HEK293 (cell line): ENCODE measurements at regions not wholly inside any gene's neighbourhood (a gene's known extent, or its start where the extent isn't known, plus 50 kb on each side); places are given as distances from the start of the nearest gene placed in this dataset.

ENCODE experiments used
- CTCF ChIA-PET: fragments of 350-600 bp; formaldehyde crosslinking; extraction: SDS; loops from one replicate; lab custom pipeline; 2021; ENCODE audit warnings: antibody characterized with exemption; lab: Yijun Ruan, JAX
- POLR2A ChIA-PET: fragments of 300-600 bp; formaldehyde crosslinking; extraction: SDS; loops from one replicate; lab custom pipeline; 2020; ENCODE audit warnings: antibody characterized with exemption, inconsistent platforms; lab: Yijun Ruan, JAX
- H3K27ac ChIP-seq: fragments of 200-500 bp; sonication (Bioruptor generic); 2 replicates; pipeline ENCODE4 v1.5.1; 2014; ENCODE audit warnings: low read depth, low read length, control low read depth, inconsistent platforms; ENCODE audit errors: extremely low read depth
- H3K36me3 ChIP-seq, 2 experiments: fragments of 200-500 bp in 1 of 2; sonication (Bioruptor generic) in 1 of 2; 1 replicate in 1 of 2; 2 replicates in 1 of 2; pipeline ENCODE4 v1.5.1; 2014 to 2017; ENCODE audit warnings: inconsistent platforms in 2 of 2, low read length in 2 of 2; ENCODE audit not compliant: control insufficient read depth in 2 of 2, insufficient read depth in 1 of 2
- H3K4me1 ChIP-seq: fragments of 200-500 bp; sonication (Bioruptor generic); 2 replicates; pipeline ENCODE4 v1.5.1; 2014; ENCODE audit warnings: mild to moderate bottlenecking, low read length, inconsistent platforms; ENCODE audit not compliant: control insufficient read depth, insufficient read depth
- H3K4me3 ChIP-seq: 2 replicates; pipeline ENCODE4 v1.5.1; 2011; ENCODE audit warnings: low read depth, mild to moderate bottlenecking, control low read depth, low read length, moderate library complexity
- H3K9me3 ChIP-seq: fragments of 200-500 bp; sonication (Bioruptor generic); 2 replicates; pipeline ENCODE4 v1.5.1; 2014; ENCODE audit warnings: low read depth, low read length, inconsistent platforms; ENCODE audit not compliant: control insufficient read depth, insufficient read depth
- HOXD13 ChIP-seq: sonication (generic); formaldehyde crosslinking; IDR thresholded peaks from 2 replicates; pipeline ENCODE4 v1.8.0; 2022; ENCODE audit warnings: missing genetic modification reagents, borderline replicate concordance
- KLF10 ChIP-seq: fragments of 450-650 bp; IDR thresholded peaks from 2 replicates; pipeline ENCODE4 v1.5.1; 2018; ENCODE audit warnings: missing biosample characterization, mild to moderate bottlenecking, missing genetic modification characterization
- OSR2 ChIP-seq: fragments of 450-650 bp; formaldehyde crosslinking; IDR thresholded peaks from 2 replicates; pipeline ENCODE4 v1.5.1; 2016; ENCODE audit warnings: missing biosample characterization, missing genetic modification characterization
- RBAK ChIP-seq: fragments of 450-650 bp; formaldehyde crosslinking; IDR thresholded peaks from 2 replicates; pipeline ENCODE4 v1.5.1; 2016; ENCODE audit warnings: missing biosample characterization, missing genetic modification characterization
- ZFHX2 ChIP-seq: fragments of 450-650 bp; formaldehyde crosslinking; conservative IDR thresholded peaks from 2 replicates; pipeline ENCODE4 v1.5.1; 2016; ENCODE audit warnings: missing biosample characterization, missing genetic modification characterization
- ZNF16 ChIP-seq: fragments of 450-650 bp; formaldehyde crosslinking; IDR thresholded peaks from 2 replicates; pipeline ENCODE4 v1.5.1; 2016; ENCODE audit warnings: low read depth, missing biosample characterization, missing genetic modification characterization
- ZNF214 ChIP-seq: fragments of 450-650 bp; formaldehyde crosslinking; IDR thresholded peaks from 2 replicates; pipeline ENCODE4 v1.5.1; 2017; ENCODE audit warnings: missing biosample characterization, mild to moderate bottlenecking, missing genetic modification characterization, borderline replicate concordance
- ZNF266 ChIP-seq: fragments of 450-650 bp; formaldehyde crosslinking; IDR thresholded peaks from 2 replicates; pipeline ENCODE4 v1.5.1; 2016; ENCODE audit warnings: missing biosample characterization, missing genetic modification characterization, low read depth
- ZNF404 ChIP-seq: fragments of 450-650 bp; formaldehyde crosslinking; IDR thresholded peaks from 2 replicates; pipeline ENCODE4 v1.5.1; 2017; ENCODE audit warnings: missing biosample characterization, missing genetic modification characterization
- ZNF416 ChIP-seq: fragments of 450-650 bp; formaldehyde crosslinking; IDR thresholded peaks from 2 replicates; pipeline ENCODE4 v1.5.1; 2016; ENCODE audit warnings: missing biosample characterization, missing genetic modification characterization
- ZNF426 ChIP-seq: fragments of 450-650 bp; formaldehyde crosslinking; IDR thresholded peaks from 2 replicates; pipeline ENCODE4 v1.5.1; 2017; ENCODE audit warnings: missing biosample characterization, missing genetic modification characterization, mild to moderate bottlenecking, inconsistent platforms, moderate library complexity
- ZNF48 ChIP-seq: fragments of 450-650 bp; formaldehyde crosslinking; IDR thresholded peaks from 2 replicates; pipeline ENCODE4 v1.5.1; 2016; ENCODE audit warnings: missing biosample characterization, missing genetic modification characterization
- ZNF544 ChIP-seq: fragments of 450-650 bp; formaldehyde crosslinking; IDR thresholded peaks from 2 replicates; pipeline ENCODE4 v1.5.0; 2017; ENCODE audit warnings: missing biosample characterization, missing genetic modification characterization
- ZNF600 ChIP-seq: fragments of 450-650 bp; formaldehyde crosslinking; IDR thresholded peaks from 2 replicates; pipeline ENCODE4 v1.5.1; 2016; ENCODE audit warnings: missing biosample characterization, missing genetic modification characterization
- ZNF654 ChIP-seq: fragments of 450-650 bp; formaldehyde crosslinking; IDR thresholded peaks from 2 replicates; pipeline ENCODE4 v1.5.1; 2016; ENCODE audit warnings: low read depth, missing biosample characterization, missing genetic modification characterization
- ZNF768 ChIP-seq: fragments of 450-650 bp; formaldehyde crosslinking; IDR thresholded peaks from 2 replicates; pipeline ENCODE4 v1.5.1; 2018; ENCODE audit warnings: missing biosample characterization, mild to moderate bottlenecking, missing genetic modification characterization
- TF ChIP-seq, protein P1 (sequence below): fragments of 450-650 bp; formaldehyde crosslinking; IDR thresholded peaks from 2 replicates; pipeline ENCODE4 v1.5.1; 2016; ENCODE audit warnings: missing biosample characterization, missing genetic modification characterization
- TF ChIP-seq, protein P2 (sequence below): fragments of 450-650 bp; formaldehyde crosslinking; IDR thresholded peaks from 2 replicates; pipeline ENCODE4 v1.5.1; 2016; ENCODE audit warnings: missing biosample characterization, missing genetic modification characterization
- TF ChIP-seq, protein P3 (sequence below): fragments of 450-650 bp; formaldehyde crosslinking; IDR thresholded peaks from 2 replicates; pipeline ENCODE4 v1.5.1; 2016; ENCODE audit warnings: missing biosample characterization, missing genetic modification characterization
- TF ChIP-seq, protein P4 (sequence below): fragments of 450-650 bp; formaldehyde crosslinking; IDR thresholded peaks from 2 replicates; pipeline ENCODE4 v1.5.1; 2017; ENCODE audit warnings: missing biosample characterization, missing genetic modification characterization
- TF ChIP-seq, protein P5 (sequence below): fragments of 450-650 bp; formaldehyde crosslinking; IDR thresholded peaks from 2 replicates; pipeline ENCODE4 v1.5.1; 2016; ENCODE audit warnings: missing biosample characterization, missing genetic modification characterization
- TF ChIP-seq, protein P6 (sequence below): fragments of 450-650 bp; formaldehyde crosslinking; IDR thresholded peaks from 2 replicates; pipeline ENCODE4; 2016; ENCODE audit warnings: missing biosample characterization, missing genetic modification characterization

DNA sequence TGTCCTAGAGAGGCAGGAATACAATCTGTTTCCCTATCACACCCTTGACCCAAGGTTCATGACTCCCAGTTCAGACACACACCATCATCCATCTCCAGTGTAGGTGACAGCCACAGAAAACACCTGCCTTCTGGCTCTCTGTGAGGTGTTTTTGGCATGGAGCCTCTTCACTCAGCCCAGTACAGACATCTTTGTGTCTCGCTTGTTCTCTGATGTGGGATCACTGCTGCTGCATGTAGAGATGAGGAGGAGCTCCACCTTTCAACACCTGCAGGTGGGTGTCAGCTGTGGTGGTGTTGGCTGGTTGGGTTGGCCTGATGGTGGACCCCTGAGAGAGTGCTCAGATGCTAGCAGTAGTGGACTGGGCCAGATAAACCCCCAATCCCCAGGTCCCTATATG is 916.7 kb upstream of the B3GALT2 start (continued):
- TF ChIP-seq, protein P1, sequence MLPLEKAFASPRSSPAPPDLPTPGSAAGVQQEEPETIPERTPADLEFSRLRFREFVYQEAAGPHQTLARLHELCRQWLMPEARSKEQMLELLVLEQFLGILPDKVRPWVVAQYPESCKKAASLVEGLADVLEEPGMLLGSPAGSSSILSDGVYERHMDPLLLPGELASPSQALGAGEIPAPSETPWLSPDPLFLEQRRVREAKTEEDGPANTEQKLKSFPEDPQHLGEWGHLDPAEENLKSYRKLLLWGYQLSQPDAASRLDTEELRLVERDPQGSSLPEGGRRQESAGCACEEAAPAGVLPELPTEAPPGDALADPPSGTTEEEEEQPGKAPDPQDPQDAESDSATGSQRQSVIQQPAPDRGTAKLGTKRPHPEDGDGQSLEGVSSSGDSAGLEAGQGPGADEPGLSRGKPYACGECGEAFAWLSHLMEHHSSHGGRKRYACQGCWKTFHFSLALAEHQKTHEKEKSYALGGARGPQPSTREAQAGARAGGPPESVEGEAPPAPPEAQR (tag by site-specific recombination), result no peak
- TF ChIP-seq, protein P2, sequence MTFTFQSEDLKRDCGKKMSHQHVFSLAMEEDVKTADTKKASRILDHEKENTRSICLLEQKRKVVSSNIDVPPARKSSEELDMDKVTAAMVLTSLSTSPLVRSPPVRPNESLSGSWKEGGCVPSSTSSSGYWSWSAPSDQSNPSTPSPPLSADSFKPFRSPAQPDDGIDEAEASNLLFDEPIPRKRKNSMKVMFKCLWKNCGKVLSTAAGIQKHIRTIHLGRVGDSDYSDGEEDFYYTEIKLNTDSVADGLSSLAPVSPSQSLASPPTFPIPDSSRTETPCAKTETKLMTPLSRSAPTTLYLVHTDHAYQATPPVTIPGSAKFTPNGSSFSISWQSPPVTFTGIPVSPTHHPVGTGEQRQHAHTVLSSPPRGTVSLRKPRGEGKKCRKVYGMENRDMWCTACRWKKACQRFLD (tag by site-specific recombination), result no peak
- no peak for TF ChIP-seq ZNF768 (tag by site-specific recombination)

DNA sequence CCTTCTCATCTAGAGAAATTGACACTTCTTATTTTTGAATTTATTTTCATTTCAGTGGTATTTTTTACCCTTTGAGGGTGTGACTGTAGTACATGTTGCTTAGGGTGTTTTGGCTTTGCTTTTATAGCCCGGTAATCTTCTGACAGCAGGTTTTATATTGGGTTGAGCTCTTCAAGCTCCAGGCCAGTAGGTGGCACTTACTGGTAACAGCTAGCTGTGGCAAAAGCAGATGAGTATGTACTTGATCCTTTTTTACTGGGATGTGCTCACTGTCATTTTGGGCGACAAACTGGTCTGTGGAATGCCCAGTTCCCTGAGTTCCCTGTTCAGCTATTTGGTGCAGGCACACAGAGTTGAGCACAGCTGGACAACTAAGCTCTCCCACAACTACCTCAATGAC is 916.2 kb upstream of the B3GALT2 start:
- no peaks in the 10 kb centered on the region for H3K36me3 ChIP-seq
- CTCF ChIA-PET, result no interaction called here
- no peak overlapping the region for H3K27ac ChIP-seq
- no peak overlapping the region for H3K4me3 ChIP-seq
- no peaks in the 10 kb centered on the region for H3K9me3 ChIP-seq
- POLR2A ChIA-PET, result no interaction called here
- TF ChIP-seq KLF10 (no peak), ZFHX2 (tag by site-specific recombination) (no peak), ZNF416 (tag by site-specific recombination) (no peak), ZNF48 (tag by site-specific recombination) (no peak)
- TF ChIP-seq, protein P3, sequence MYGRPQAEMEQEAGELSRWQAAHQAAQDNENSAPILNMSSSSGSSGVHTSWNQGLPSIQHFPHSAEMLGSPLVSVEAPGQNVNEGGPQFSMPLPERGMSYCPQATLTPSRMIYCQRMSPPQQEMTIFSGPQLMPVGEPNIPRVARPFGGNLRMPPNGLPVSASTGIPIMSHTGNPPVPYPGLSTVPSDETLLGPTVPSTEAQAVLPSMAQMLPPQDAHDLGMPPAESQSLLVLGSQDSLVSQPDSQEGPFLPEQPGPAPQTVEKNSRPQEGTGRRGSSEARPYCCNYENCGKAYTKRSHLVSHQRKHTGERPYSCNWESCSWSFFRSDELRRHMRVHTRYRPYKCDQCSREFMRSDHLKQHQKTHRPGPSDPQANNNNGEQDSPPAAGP, result no peak
- H3K4me1 ChIP-seq, result no peaks in the 10 kb centered on the region

DNA sequence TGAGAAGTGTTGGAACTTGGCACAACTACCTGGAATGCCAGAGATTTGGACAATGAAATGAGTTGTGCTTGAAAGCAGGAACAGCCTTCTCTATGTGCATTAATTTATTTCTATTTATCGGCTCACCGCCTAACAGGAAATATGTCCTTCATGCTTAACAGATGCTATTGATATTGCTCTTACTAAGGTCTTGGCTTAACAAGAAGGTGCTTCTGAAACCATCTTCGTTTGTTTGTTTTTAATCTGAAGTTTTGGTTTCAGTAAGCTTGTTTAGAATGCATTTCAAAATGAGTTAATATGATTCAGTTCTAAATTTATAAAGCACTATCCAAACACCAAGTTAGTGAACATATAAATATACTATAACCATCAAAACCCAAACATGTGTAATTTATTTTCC is 898.3 kb upstream of the B3GALT2 start:
- Histone ChIP-seq H3K4me1 (no peaks in the 10 kb centered on the region), H3K27ac (no peak overlapping the region), H3K9me3 (no peaks in the 10 kb centered on the region), H3K36me3 (no peaks in the 10 kb centered on the region), H3K4me3 (no peak overlapping the region)
- CTCF ChIA-PET, result no interaction called here
- POLR2A ChIA-PET, result no interaction called here
- TF ChIP-seq ZNF16 (tag by site-specific recombination), result no peak
- TF ChIP-seq ZNF214 (tag by site-specific recombination), result no peak
- no peak for TF ChIP-seq ZNF544 (tag by site-specific recombination)
- no peak for TF ChIP-seq OSR2 (tag by site-specific recombination)
- TF ChIP-seq ZNF600, result no peak
- TF ChIP-seq, protein P4, sequence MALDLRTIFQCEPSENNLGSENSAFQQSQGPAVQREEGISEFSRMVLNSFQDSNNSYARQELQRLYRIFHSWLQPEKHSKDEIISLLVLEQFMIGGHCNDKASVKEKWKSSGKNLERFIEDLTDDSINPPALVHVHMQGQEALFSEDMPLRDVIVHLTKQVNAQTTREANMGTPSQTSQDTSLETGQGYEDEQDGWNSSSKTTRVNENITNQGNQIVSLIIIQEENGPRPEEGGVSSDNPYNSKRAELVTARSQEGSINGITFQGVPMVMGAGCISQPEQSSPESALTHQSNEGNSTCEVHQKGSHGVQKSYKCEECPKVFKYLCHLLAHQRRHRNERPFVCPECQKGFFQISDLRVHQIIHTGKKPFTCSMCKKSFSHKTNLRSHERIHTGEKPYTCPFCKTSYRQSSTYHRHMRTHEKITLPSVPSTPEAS (tag by site-specific recombination), result no peak
- TF ChIP-seq, protein P5, sequence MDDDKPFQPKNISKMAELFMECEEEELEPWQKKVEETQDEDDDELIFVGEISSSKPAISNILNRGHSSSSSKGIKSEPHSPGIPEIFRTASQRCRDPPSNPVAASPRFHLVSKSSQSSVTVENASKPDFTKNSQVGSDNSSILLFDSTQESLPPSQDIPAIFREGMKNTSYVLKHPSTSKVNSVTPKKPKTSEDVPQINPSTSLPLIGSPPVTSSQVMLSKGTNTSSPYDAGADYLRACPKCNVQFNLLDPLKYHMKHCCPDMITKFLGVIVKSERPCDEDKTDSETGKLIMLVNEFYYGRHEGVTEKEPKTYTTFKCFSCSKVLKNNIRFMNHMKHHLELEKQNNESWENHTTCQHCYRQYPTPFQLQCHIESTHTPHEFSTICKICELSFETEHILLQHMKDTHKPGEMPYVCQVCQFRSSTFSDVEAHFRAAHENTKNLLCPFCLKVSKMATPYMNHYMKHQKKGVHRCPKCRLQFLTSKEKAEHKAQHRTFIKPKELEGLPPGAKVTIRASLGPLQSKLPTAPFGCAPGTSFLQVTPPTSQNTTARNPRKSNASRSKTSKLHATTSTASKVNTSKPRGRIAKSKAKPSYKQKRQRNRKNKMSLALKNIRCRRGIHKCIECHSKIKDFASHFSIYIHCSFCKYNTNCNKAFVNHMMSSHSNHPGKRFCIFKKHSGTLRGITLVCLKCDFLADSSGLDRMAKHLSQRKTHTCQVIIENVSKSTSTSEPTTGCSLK (tag by site-specific recombination), result no peak
- TF ChIP-seq ZNF654, result no peak
- TF ChIP-seq ZNF266 (tag by site-specific recombination), result no peak
- TF ChIP-seq RBAK (tag by site-specific recombination), result no peak
- TF ChIP-seq ZNF404 (tag by site-specific recombination), result no peak
- TF ChIP-seq ZNF426 (tag by site-specific recombination), result no peak
- TF ChIP-seq HOXD13 (CRISPR knock-in tag), result no peak
- TF ChIP-seq, protein P6, sequence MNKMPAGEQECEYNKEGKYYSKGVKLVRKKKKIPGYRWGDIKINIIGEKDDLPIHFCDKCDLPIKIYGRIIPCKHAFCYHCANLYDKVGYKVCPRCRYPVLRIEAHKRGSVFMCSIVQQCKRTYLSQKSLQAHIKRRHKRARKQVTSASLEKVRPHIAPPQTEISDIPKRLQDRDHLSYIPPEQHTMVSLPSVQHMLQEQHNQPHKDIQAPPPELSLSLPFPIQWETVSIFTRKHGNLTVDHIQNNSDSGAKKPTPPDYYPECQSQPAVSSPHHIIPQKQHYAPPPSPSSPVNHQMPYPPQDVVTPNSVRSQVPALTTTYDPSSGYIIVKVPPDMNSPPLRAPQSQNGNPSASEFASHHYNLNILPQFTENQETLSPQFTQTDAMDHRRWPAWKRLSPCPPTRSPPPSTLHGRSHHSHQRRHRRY, result no peak
